RWPE2 (cell line): ENCODE measurements at regions not wholly inside any gene's neighbourhood (a gene's known extent, or its start where the extent isn't known, plus 50 kb on each side); places are given as distances from the start of the nearest gene placed in this dataset.

Source experiments
- ATAC-seq: fragments of 200-7000 bp; cut with Tn5 transposase; 3 replicates; pipeline ENCODE4 v1.9.1; 2021; ENCODE audit warnings: low read depth
- DNase-seq: peaks from one replicate; pipeline ENCODE4 v3.0.0-alpha.2; 2020; ENCODE audit warnings: low spot score
- H3K27ac ChIP-seq: fragments of 450-650 bp; 2 replicates; pipeline ENCODE4 v1.5.1; 2017; ENCODE audit warnings: mild to moderate bottlenecking; ENCODE audit not compliant: poor library complexity, severe bottlenecking
- H3K27me3 ChIP-seq: fragments of 250-450 bp; sonication (Bioruptor Pico); 2 replicates; pipeline ENCODE4 v1.5.1; 2021; ENCODE audit warnings: mild to moderate bottlenecking, moderate library complexity; ENCODE audit not compliant: insufficient read depth, poor library complexity, severe bottlenecking
- H3K36me3 ChIP-seq: fragments of 250-450 bp; sonication (Bioruptor Pico); 2 replicates; pipeline ENCODE4 v1.5.1; 2020; ENCODE audit warnings: low read depth, mild to moderate bottlenecking, moderate library complexity
- H3K4me1 ChIP-seq: fragments of 250-450 bp; sonication (Bioruptor Pico); 2 replicates; pipeline ENCODE4 v1.5.1; 2021; ENCODE audit warnings: mild to moderate bottlenecking, moderate library complexity; ENCODE audit not compliant: insufficient read depth, poor library complexity, severe bottlenecking
- H3K4me3 ChIP-seq: fragments of 250-450 bp; sonication (Bioruptor Pico); 2 replicates; pipeline ENCODE4 v1.5.1; 2021; ENCODE audit warnings: mild to moderate bottlenecking, moderate library complexity; ENCODE audit not compliant: severe bottlenecking
- H3K9me3 ChIP-seq: fragments of 250-450 bp; sonication (Bioruptor Pico); 2 replicates; pipeline ENCODE4 v1.5.1; 2021; ENCODE audit warnings: mild to moderate bottlenecking, moderate library complexity; ENCODE audit not compliant: severe bottlenecking
- CTCF ChIP-seq: fragments of 450-650 bp; IDR thresholded peaks from one replicate; pipeline ENCODE4 v1.5.1; 2017; ENCODE audit warnings: mild to moderate bottlenecking, moderate library complexity; ENCODE audit not compliant: poor library complexity, severe bottlenecking

GRCh38 chr5:18546591-18546990, 912.3 kb downstream of the TAF11L14 start:
- ATAC-seq (no peak), DNase-seq (no peak)
- Histone ChIP-seq H3K4me3 (no peak overlapping the region), H3K36me3 (no peaks in the 10 kb centered on the region), H3K4me1 (no peaks in the 10 kb centered on the region), H3K27me3 (no peaks in the 10 kb centered on the region), H3K27ac (no peak overlapping the region), H3K9me3 (no peaks in the 10 kb centered on the region)
- TF ChIP-seq CTCF: no peak

- no peak for ATAC-seq
- no peak for DNase-seq
- no peak for TF ChIP-seq CTCF
- Histone ChIP-seq H3K4me3 (no peak overlapping the region), H3K9me3 (peaks cover 2% of the 10 kb centered on the region), H3K27ac (no peak overlapping the region), H3K36me3 (no peaks in the 10 kb centered on the region), H3K4me1 (peaks cover 13% of the 10 kb centered on the region), H3K27me3 (no peaks in the 10 kb centered on the region)
These were observed 917.5 kb downstream of the TAF11L14 start for GRCh38 chr5:18551716-18552115.

GRCh38 chr5:18553269-18553668, 919.0 kb downstream of the TAF11L14 start:
- DNase-seq (no peak), ATAC-seq (peak; percentile 98)
- H3K27me3 ChIP-seq: no peaks in the 10 kb centered on the region
- H3K27ac ChIP-seq: peak overlapping the region; percentile 14
- TF ChIP-seq CTCF: no peak
- H3K36me3 ChIP-seq: no peaks in the 10 kb centered on the region
- no peak overlapping the region for H3K4me3 ChIP-seq
- H3K4me1 ChIP-seq: peaks cover 13% of the 10 kb centered on the region
- peaks cover 2% of the 10 kb centered on the region for H3K9me3 ChIP-seq

GRCh38 chr5:18560602-18561001, 926.3 kb downstream of the TAF11L14 start:
- no peaks in the 10 kb centered on the region for H3K4me1 ChIP-seq
- no peak for ATAC-seq
- H3K9me3 ChIP-seq: no peaks in the 10 kb centered on the region
- no peak for DNase-seq
- TF ChIP-seq CTCF: no peak
- no peak overlapping the region for H3K4me3 ChIP-seq
- H3K36me3 ChIP-seq: no peaks in the 10 kb centered on the region
- no peaks in the 10 kb centered on the region for H3K27me3 ChIP-seq
- H3K27ac ChIP-seq: no peak overlapping the region

- H3K4me3 ChIP-seq: no peak overlapping the region
- no peaks in the 10 kb centered on the region for H3K27me3 ChIP-seq
- no peak overlapping the region for H3K27ac ChIP-seq
- TF ChIP-seq CTCF: no peak
- no peaks in the 10 kb centered on the region for H3K9me3 ChIP-seq
- ATAC-seq (no peak), DNase-seq (no peak)
- no peaks in the 10 kb centered on the region for H3K4me1 ChIP-seq
- H3K36me3 ChIP-seq: no peaks in the 10 kb centered on the region
These were observed 929.6 kb downstream of the TAF11L14 start for GRCh38 chr5:18563853-18564252.
